GM18868 (cell line): ENCODE measurements at regions not wholly inside any gene's neighbourhood (a gene's known extent, or its start where the extent isn't known, plus 50 kb on each side); places are given as distances from the start of the nearest gene placed in this dataset.
A peak's percentile ranks its signal among the peaks of the same experiment; 100 is the strongest.

Experiments used
- ATAC-seq: cut with Tn5 transposase; IDR thresholded peaks from one replicate; pipeline ENCODE4 v1.9.1; 2021; ENCODE audit warnings: mild to moderate bottlenecking, moderate library complexity; ENCODE audit not compliant: unreplicated experiment

GRCh38 chr3:101091489-101091888 lies 98.3 kb upstream of the ABI3BP start:
- ATAC-seq, result no peak

GRCh38 chr3:101085752-101086151 lies 92.5 kb upstream of the ABI3BP start:
- no peak for ATAC-seq

GRCh38 chr3:101084404-101084803 lies 91.2 kb upstream of the ABI3BP start:
- no peak for ATAC-seq

- no peak for ATAC-seq
Observed at GRCh38 chr3:101081999-101082398, 88.8 kb upstream of the ABI3BP start.

- no peak for ATAC-seq
Observed at GRCh38 chr3:101081446-101081845, 88.2 kb upstream of the ABI3BP start.

GRCh38 chr3:101077361-101078011 lies 84.3 kb upstream of the ABI3BP start:
- no peak for ATAC-seq

DNA sequence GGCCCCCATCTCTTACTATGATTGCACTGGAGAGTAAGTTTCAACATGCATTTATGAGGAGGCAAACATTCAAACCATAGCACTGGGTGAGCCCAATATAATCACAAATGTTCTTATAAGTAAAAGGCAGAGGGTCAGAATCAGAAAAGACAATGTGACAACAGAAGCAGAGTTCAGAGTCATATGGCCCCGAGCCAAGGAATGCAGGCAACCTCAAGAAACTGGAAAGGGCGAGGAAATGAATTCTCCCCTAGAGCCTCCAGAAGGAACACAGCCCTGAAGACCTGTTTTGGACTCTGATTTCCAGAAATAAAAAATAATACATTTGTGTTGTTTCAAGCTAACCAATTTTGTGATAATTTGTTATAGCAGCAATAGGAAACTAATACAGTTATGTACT lies 81.3 kb upstream of the ABI3BP start:
- no peak for ATAC-seq

- no peak for ATAC-seq
Observed at GRCh38 chr3:101072300-101072699, 79.1 kb upstream of the ABI3BP start.

GRCh38 chr3:101070799-101071121 lies 77.5 kb upstream of the ABI3BP start:
- ATAC-seq, result no peak

DNA sequence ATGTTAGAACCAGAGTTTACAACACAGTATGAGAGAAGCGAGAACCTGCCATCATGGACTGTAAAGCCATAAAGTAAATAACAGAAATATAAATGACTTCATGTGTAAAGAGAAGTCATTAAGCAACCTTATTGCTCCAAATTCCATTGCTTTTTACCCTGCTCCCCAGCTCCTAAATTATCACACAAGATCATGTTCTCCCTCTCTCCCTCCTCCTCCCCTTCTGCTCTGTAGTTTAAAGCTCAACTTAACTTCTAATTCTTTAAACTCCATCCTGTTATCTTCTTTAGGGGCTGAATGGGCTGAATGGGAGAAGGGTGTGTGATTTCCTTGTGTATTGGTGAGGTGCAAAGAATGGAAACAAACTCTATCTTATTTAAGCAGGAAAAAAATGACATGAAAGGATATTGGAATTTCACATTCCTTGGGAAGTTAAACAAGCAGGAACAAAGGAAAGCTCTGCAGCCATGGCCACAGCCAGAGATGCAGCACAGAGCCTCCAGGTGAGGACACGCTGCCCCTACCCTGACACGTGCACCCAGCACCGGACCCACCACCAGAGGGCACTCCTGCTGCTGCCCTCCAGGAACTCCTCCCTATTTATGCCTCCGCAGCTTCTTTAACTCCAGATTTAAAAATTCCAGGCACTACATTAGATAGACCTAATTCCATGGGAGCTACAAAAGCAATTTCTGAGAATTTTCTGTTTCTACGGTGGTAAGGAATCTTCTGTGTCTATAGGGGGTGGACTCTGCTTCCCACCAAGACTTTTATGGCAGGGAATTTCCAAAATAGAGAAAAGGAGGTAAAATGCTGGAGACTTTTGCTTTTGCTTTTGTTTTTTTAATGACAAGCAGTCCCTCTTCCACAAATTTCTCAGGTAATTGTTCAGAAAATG lies 76.9 kb upstream of the ABI3BP start:
- peak; percentile 79 for ATAC-seq

- ATAC-seq, result no peak
Observed at GRCh38 chr3:101068876-101069606, 75.8 kb upstream of the ABI3BP start.

DNA sequence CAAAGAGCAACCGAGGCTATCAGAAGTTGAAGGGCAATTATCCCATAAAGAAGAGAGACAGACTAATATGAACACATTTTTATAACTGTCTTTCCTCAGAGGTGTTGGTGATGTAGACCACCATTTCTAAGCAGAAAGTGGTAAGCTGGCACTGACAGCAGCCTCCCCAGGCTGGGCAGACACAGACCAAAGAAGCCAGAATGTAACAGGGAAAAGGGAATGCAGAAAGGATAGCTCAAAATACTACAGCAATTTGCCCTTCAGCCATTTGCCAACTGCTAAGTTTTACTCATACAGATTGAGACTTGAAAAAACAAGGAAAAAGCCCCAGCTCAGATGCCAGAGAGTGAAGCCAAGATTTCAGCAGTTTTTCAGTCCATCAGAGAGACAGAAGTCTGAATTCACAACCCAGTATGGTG lies 73.5 kb upstream of the ABI3BP start:
- no peak for ATAC-seq

DNA sequence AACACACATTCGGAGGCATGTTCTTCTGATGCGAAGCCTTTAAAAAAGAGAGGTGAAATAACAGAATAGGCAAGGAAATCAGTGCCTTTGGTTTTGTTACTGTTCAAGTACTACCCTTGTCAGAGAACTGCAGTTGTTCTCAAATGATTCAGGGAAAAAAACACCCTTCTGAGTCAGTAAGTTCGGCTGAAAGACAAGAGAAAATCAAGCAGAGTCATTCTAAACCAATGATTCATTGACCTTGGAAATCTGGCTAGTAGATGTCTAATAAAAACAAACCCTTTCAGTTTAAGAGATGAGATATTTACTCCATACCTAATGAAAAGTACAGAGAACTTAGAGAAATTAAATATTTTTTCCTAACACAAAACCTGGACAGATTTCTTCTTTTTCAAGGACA lies 72.7 kb upstream of the ABI3BP start:
- no peak for ATAC-seq

DNA sequence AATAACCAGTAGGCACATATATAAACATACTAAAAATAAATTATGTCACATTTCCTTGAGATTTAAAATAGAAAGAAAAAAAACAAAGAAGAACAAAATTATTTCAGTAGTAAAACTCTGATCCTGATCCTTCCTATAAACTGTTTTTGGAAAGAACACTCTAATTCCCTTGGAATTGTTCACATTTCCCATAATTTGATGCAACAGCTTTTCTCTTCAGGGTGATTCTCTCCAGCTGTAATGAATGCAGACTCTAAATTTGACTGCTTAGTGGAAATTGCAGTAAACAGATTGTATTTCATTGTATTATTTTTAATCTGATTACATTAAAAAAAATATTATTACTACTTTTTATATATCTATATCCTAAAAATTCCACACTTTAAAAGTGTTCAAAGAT lies 70.2 kb upstream of the ABI3BP start:
- no peak for ATAC-seq

DNA sequence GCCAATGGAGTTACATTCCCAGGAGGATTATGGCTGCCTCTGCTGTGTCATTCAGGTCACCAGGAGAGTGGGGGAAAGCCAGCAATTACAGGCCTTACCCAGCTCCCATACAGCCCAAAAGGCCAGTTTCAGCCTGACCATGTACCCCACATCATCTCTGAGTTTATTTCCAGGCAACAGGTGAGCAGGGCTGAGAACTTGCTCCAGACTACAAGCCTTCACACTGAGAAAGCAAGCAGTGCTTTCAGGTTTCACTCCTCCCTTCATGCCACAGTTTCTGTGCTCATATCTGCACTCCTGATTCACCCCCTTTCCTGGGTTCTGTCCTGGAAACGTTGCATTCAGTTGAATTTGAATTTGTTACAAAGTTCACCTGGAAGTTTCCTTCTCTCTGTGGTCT lies 68.1 kb upstream of the ABI3BP start:
- no peak for ATAC-seq

- no peak for ATAC-seq
Observed at GRCh38 chr3:101050866-101051265, 57.6 kb upstream of the ABI3BP start.

GRCh38 chr3:101050046-101050445 lies 56.8 kb upstream of the ABI3BP start:
- ATAC-seq, result no peak

DNA sequence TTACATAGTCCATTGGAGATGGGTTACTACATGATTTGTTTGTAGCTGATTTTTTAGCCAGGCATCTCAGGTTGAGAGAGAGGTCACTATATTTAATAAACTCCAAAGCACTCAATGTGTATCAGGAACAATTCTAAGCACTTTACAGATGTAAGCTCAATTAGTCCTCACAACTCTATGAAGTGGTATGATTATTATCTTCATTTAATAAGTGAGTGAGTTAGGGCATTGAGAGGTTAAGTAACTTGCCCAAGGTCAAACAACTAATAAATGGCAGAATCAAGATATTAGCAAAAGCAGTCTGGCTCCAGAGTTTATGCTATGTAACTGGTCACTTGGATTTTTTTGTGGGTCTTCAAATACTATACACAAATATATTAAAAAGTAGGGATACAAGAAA lies 56.3 kb upstream of the ABI3BP start:
- no peak for ATAC-seq

GRCh38 chr3:101043687-101044078 lies 50.5 kb upstream of the ABI3BP start:
- no peak for ATAC-seq

DNA sequence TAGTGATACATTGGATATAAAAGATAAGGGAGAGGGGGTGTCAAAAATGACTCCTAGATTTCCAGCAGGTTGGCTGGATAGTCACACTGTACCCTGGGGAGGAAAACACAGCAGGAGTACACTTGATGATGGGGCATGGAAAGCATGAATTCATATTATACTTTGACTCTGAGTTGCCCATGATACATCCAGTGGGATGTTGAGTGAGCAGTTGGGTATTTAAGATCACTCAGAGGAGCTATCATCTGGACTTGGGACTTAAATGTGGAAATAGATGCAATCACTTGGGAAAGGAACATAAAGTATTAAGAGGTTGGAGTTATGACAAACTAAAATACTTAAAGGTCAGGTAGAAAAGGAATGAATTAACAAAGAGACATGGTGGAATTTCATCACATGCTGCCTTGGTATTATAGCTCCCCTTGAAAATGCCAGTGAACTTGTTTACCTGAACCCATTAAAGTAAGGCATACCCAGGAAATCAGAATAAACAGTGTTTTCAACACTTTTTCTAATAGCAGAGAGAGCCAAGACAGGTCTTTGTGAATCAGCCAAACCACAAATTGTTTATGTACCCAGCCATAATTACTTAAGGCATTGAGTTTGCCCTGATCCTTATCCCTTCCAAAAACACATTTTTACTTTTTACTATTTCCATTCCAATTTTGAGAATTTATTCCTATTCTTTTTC lies 49.9 kb upstream of the ABI3BP start:
- no peak for ATAC-seq
